ENCODE measurements at regions not wholly inside any gene's neighbourhood (a gene's known extent, or its start where the extent isn't known, plus 50 kb on each side); places are given as distances from the start of the nearest gene placed in this dataset.
A peak's percentile ranks its signal among the peaks of the same experiment; 100 is the strongest.

GRCh38 chr10:3496138-3496537, 288.9 kb downstream of the KLF6 start:
- TF ChIP-seq POLR2A (IDR thresholded peaks at IDR 0.05; ENCODE audit: low read depth, low read length) (no peak), POLR2AphosphoS5 (IDR thresholded peaks at IDR 0.05; ENCODE audit: low read depth, low read length) (no peak), TAF1 (IDR thresholded peaks at IDR 0.05; ENCODE audit: borderline replicate concordance, low read depth, low read length) (no peak)
- no peak for FAIRE-seq

GRCh38 chr10:3495281-3495680, 289.7 kb downstream of the KLF6 start:
- no peak for DNase-seq (ENCODE audit: insufficient read length)
- no peak for TF ChIP-seq TAF1 (IDR thresholded peaks at IDR 0.05; ENCODE audit: borderline replicate concordance, low read depth, low read length)
- no peak for TF ChIP-seq POLR2A (IDR thresholded peaks at IDR 0.05; ENCODE audit: low read depth, low read length)
- TF ChIP-seq POLR2AphosphoS5 (IDR thresholded peaks at IDR 0.05; ENCODE audit: low read depth, low read length), result no peak
- no peak for FAIRE-seq

More at GRCh38 chr10:3496138-3496537, 288.9 kb downstream of the KLF6 start:
- no peak for DNase-seq (ENCODE audit: insufficient read length)

- no peak for TF ChIP-seq POLR2AphosphoS5 (IDR thresholded peaks at IDR 0.05; ENCODE audit: low read depth, low read length)
- no peak for TF ChIP-seq TAF1 (IDR thresholded peaks at IDR 0.05; ENCODE audit: borderline replicate concordance, low read depth, low read length)
- no peak for TF ChIP-seq POLR2A (IDR thresholded peaks at IDR 0.05; ENCODE audit: low read depth, low read length)
- DNase-seq (ENCODE audit: insufficient read length) (no peak), FAIRE-seq (no peak)
Measured at GRCh38 chr10:3494838-3495230, 290.2 kb downstream of the KLF6 start.

- TF ChIP-seq POLR2AphosphoS5 (IDR thresholded peaks at IDR 0.05; ENCODE audit: low read depth, low read length) (no peak), POLR2A (IDR thresholded peaks at IDR 0.05; ENCODE audit: low read depth, low read length) (no peak), TAF1 (IDR thresholded peaks at IDR 0.05; ENCODE audit: borderline replicate concordance, low read depth, low read length) (no peak)
- DNase-seq (ENCODE audit: insufficient read length) (no peak), FAIRE-seq (no peak)
Measured at GRCh38 chr10:3494131-3494837, 290.7 kb downstream of the KLF6 start.

- TF ChIP-seq TAF1 (IDR thresholded peaks at IDR 0.05; ENCODE audit: borderline replicate concordance, low read depth, low read length) (no peak), POLR2A (IDR thresholded peaks at IDR 0.05; ENCODE audit: low read depth, low read length) (no peak), POLR2AphosphoS5 (IDR thresholded peaks at IDR 0.05; ENCODE audit: low read depth, low read length) (no peak)
- FAIRE-seq, result no peak
- no peak for DNase-seq (ENCODE audit: insufficient read length)
Measured at GRCh38 chr10:3493621-3494020, 291.4 kb downstream of the KLF6 start.

GRCh38 chr10:3491571-3491970, 293.4 kb downstream of the KLF6 start:
- FAIRE-seq, result no peak
- no peak for TF ChIP-seq POLR2A (IDR thresholded peaks at IDR 0.05; ENCODE audit: low read depth, low read length)
- no peak for TF ChIP-seq POLR2AphosphoS5 (IDR thresholded peaks at IDR 0.05; ENCODE audit: low read depth, low read length)

GRCh38 chr10:3487228-3487627, 297.8 kb downstream of the KLF6 start:
- no peak for DNase-seq (ENCODE audit: insufficient read length)
- TF ChIP-seq TAF1 (IDR thresholded peaks at IDR 0.05; ENCODE audit: borderline replicate concordance, low read depth, low read length) (no peak), POLR2A (IDR thresholded peaks at IDR 0.05; ENCODE audit: low read depth, low read length) (no peak), POLR2AphosphoS5 (IDR thresholded peaks at IDR 0.05; ENCODE audit: low read depth, low read length) (no peak)
- no peak for FAIRE-seq

More at GRCh38 chr10:3491571-3491970, 293.4 kb downstream of the KLF6 start:
- DNase-seq (ENCODE audit: insufficient read length), result no peak

GRCh38 chr10:3486346-3487065, 298.5 kb downstream of the KLF6 start:
- no peak for DNase-seq (ENCODE audit: insufficient read length)
- no peak for FAIRE-seq
- TF ChIP-seq POLR2AphosphoS5 (IDR thresholded peaks at IDR 0.05; ENCODE audit: low read depth, low read length) (no peak), TAF1 (IDR thresholded peaks at IDR 0.05; ENCODE audit: borderline replicate concordance, low read depth, low read length) (no peak), POLR2A (IDR thresholded peaks at IDR 0.05; ENCODE audit: low read depth, low read length) (no peak)

GRCh38 chr10:3485057-3485686, 299.8 kb downstream of the KLF6 start:
- FAIRE-seq (peak; percentile 87), DNase-seq (ENCODE audit: insufficient read length) (no peak)
- TF ChIP-seq TAF1 (IDR thresholded peaks at IDR 0.05; ENCODE audit: borderline replicate concordance, low read depth, low read length), result no peak
- TF ChIP-seq POLR2AphosphoS5 (IDR thresholded peaks at IDR 0.05; ENCODE audit: low read depth, low read length), result peak; percentile 43; the same call in 1 of the 2 replicates
- peak; percentile 48; the same call in 1 of the 2 replicates for TF ChIP-seq POLR2A (IDR thresholded peaks at IDR 0.05; ENCODE audit: low read depth, low read length)

- peak; percentile 75 for TF ChIP-seq POLR2A (IDR thresholded peaks at IDR 0.05; ENCODE audit: low read depth, low read length)
- TF ChIP-seq TAF1 (IDR thresholded peaks at IDR 0.05; ENCODE audit: borderline replicate concordance, low read depth, low read length), result 0 out of 2 replicates have a peak, but pooled peaks have one; percentile 46
- peak; percentile 73 for TF ChIP-seq POLR2AphosphoS5 (IDR thresholded peaks at IDR 0.05; ENCODE audit: low read depth, low read length)
- FAIRE-seq (peak; percentile 78), DNase-seq (ENCODE audit: insufficient read length) (no peak)
Measured at GRCh38 chr10:3484306-3485056, 300.5 kb downstream of the KLF6 start.

All from GM12892 (cell line).